MM.1S (cell line): ENCODE measurements at regions not wholly inside any gene's neighbourhood (a gene's known extent, or its start where the extent isn't known, plus 50 kb on each side); places are given as distances from the start of the nearest gene placed in this dataset.

Experiments
- DNase-seq: peaks from one replicate; pipeline ENCODE4 v3.0.0-alpha.2; 2015
- H2AFZ ChIP-seq: fragments of 300-600 bp; sonication (generic); 2 replicates; pipeline ENCODE4 v1.6.0; 2016; ENCODE audit warnings: antibody characterized with exemption, low read length
- H3F3A ChIP-seq: fragments of 300-600 bp; sonication (generic); 2 replicates; pipeline ENCODE4 v1.6.1; 2016; ENCODE audit warnings: mild to moderate bottlenecking, antibody characterized with exemption, low read length, moderate library complexity, mixed read lengths; ENCODE audit not compliant: insufficient read depth
- H3K27ac ChIP-seq: fragments of 300-600 bp; sonication (generic); 2 replicates; pipeline ENCODE4 v1.5.1; 2016; ENCODE audit warnings: mild to moderate bottlenecking, low read length
- H3K27me3 ChIP-seq: fragments of 300-600 bp; sonication (generic); replicated peaks from 2 replicates; pipeline ENCODE4 v1.6.0; 2016; ENCODE audit warnings: low read length; ENCODE audit not compliant: insufficient read depth
- H3K36me3 ChIP-seq: fragments of 300-600 bp; sonication (generic); replicated peaks from 2 replicates; pipeline ENCODE4 v1.6.1; 2016; ENCODE audit warnings: mild to moderate bottlenecking, low read length, mixed read lengths; ENCODE audit not compliant: insufficient read depth
- H3K4me1 ChIP-seq: fragments of 300-600 bp; sonication (generic); 2 replicates; pipeline ENCODE4 v1.6.1; 2016; ENCODE audit warnings: low read length, mixed read lengths
- H3K4me2 ChIP-seq: fragments of 300-600 bp; sonication (generic); 2 replicates; pipeline ENCODE4 v1.6.0; 2016; ENCODE audit warnings: low read depth, low read length
- H3K4me3 ChIP-seq: fragments of 300-600 bp; sonication (generic); 2 replicates; pipeline ENCODE4 v1.5.1; 2016; ENCODE audit warnings: low read length, mixed read lengths
- H3K79me2 ChIP-seq: fragments of 300-600 bp; sonication (generic); 2 replicates; pipeline ENCODE4 v1.6.1; 2016; ENCODE audit warnings: mixed run types, low read length, mixed read lengths
- H3K9ac ChIP-seq: fragments of 300-600 bp; sonication (generic); 2 replicates; pipeline ENCODE4 v1.6.1; 2016; ENCODE audit warnings: low read length, mixed read lengths
- H3K9me2 ChIP-seq: fragments of 300-600 bp; sonication (generic); replicated peaks from 2 replicates; pipeline ENCODE4 v1.6.1; 2016; ENCODE audit warnings: mild to moderate bottlenecking, low read length, mixed read lengths; ENCODE audit not compliant: insufficient read depth
- H3K9me3 ChIP-seq: fragments of 300-600 bp; sonication (generic); replicated peaks from 2 replicates; pipeline ENCODE4 v1.6.1; 2016; ENCODE audit warnings: mild to moderate bottlenecking, low read length, mixed read lengths; ENCODE audit not compliant: insufficient read depth
- H4K20me1 ChIP-seq: fragments of 300-600 bp; sonication (generic); 2 replicates; pipeline ENCODE4 v1.6.1; 2016; ENCODE audit warnings: mild to moderate bottlenecking, low read length, moderate library complexity, mixed read lengths; ENCODE audit not compliant: insufficient read depth
- EZH2 ChIP-seq: fragments of 300-600 bp; sonication (generic); optimal IDR thresholded peaks from 2 replicates; pipeline ENCODE3; 2017; ENCODE audit warnings: low read depth, mild to moderate bottlenecking, antibody characterized with exemption, low read length, mixed read lengths
- EZH2phosphoT487 ChIP-seq: fragments of 300-600 bp; sonication (generic); IDR thresholded peaks from 2 replicates; pipeline ENCODE4 v1.6.1; 2018; ENCODE audit warnings: antibody characterized with exemption, low read length
- TF ChIP-seq, protein P1 (sequence below): fragments of 300-600 bp; sonication (generic); IDR thresholded peaks from 2 replicates; pipeline ENCODE4 v1.5.1; 2016; ENCODE audit warnings: antibody characterized with exemption, low read length, mixed read lengths

DNA sequence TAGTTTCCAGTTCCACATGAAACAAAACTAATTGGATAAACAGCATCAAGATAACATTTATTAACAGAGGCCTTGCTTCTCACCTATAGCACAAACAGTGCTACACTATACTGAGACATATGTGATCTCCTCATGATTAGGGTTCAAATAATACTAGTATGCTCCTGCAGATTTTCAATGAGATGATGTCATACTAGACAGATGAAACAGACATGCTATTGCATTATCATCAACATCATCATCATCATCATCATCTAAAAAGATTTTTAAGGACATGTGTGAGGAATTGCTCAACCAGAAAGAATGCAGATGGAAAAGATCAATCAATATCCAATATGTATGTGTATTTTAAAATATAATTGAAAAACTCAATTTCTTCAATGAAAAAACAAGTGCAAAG lies 932.3 kb downstream of the METTL15 start:
- no peak for DNase-seq
- Histone ChIP-seq H3K4me3 (no peak overlapping the region), H3K27ac (no peak overlapping the region), H3K4me1 (no peaks in the 10 kb centered on the region), H3K9me3 (no peaks in the 10 kb centered on the region), H3F3A (no peaks in the 10 kb centered on the region), H3K36me3 (no peaks in the 10 kb centered on the region), H2AFZ (no peak overlapping the region), H3K9ac (no peak overlapping the region), H3K4me2 (no peak overlapping the region), H3K79me2 (no peaks in the 10 kb centered on the region), H3K9me2 (no peaks in the 10 kb centered on the region), H3K27me3 (no peaks in the 10 kb centered on the region), H4K20me1 (no peaks in the 10 kb centered on the region)
- no peak for TF ChIP-seq EZH2phosphoT487
- TF ChIP-seq, protein P1, sequence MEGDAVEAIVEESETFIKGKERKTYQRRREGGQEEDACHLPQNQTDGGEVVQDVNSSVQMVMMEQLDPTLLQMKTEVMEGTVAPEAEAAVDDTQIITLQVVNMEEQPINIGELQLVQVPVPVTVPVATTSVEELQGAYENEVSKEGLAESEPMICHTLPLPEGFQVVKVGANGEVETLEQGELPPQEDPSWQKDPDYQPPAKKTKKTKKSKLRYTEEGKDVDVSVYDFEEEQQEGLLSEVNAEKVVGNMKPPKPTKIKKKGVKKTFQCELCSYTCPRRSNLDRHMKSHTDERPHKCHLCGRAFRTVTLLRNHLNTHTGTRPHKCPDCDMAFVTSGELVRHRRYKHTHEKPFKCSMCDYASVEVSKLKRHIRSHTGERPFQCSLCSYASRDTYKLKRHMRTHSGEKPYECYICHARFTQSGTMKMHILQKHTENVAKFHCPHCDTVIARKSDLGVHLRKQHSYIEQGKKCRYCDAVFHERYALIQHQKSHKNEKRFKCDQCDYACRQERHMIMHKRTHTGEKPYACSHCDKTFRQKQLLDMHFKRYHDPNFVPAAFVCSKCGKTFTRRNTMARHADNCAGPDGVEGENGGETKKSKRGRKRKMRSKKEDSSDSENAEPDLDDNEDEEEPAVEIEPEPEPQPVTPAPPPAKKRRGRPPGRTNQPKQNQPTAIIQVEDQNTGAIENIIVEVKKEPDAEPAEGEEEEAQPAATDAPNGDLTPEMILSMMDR = no peak
- no peak for TF ChIP-seq EZH2

DNA sequence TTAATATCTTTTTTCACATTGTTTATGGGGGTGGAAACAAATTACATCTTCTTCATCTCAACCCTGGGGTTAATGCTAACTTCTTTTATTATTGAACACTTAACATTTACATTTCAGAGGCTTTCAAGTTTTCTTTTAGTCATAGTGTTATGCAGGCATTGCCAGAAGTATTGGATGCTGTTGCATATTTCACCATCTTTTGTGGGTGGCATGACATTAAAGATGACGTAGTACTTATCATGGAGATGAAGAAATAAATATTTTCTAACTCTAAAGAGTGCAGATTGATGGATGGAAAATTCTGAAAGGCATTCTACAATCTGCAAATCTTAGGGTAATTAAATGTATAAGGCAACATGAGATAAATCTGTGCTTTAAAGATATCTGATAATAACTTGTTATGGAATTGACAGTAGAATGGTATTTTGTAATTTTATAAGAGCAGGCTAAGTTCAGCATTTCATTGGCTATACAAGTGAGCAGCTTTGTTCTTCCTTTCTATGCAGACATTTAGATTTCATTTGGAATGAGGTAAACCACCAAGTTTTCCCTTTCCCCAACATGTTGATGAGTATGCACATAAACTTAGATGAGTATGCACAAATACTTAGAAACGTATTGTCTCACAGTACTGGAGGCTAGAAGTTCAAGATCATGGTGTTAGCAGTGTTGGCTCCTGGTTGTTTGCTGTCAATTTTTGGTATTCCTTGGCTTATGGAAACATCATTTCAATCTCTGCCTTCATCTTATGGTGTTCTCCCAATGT lies 924.4 kb downstream of the METTL15 start:
- no peaks in the 10 kb centered on the region for H3K9me3 ChIP-seq
- TF ChIP-seq, protein P1 = no peak
- no peak for TF ChIP-seq EZH2
- no peak for TF ChIP-seq EZH2phosphoT487
- no peak for DNase-seq
- H3K79me2 ChIP-seq = no peaks in the 10 kb centered on the region
- no peak overlapping the region for H3K4me2 ChIP-seq
- no peaks in the 10 kb centered on the region for H3K36me3 ChIP-seq
- no peaks in the 10 kb centered on the region; the same call in 1 of the 2 replicates for H3K9me2 ChIP-seq
- H2AFZ ChIP-seq = no peak overlapping the region
- H3F3A ChIP-seq = no peaks in the 10 kb centered on the region
- no peaks in the 10 kb centered on the region for H3K4me1 ChIP-seq
- H3K9ac ChIP-seq = no peak overlapping the region
- H3K27ac ChIP-seq = no peak overlapping the region
- H3K27me3 ChIP-seq = no peaks in the 10 kb centered on the region
- no peaks in the 10 kb centered on the region for H4K20me1 ChIP-seq
- H3K4me3 ChIP-seq = no peak overlapping the region

GRCh38 chr11:29029452-29029851 lies 921.3 kb downstream of the METTL15 start:
- H4K20me1 ChIP-seq = no peaks in the 10 kb centered on the region
- no peak overlapping the region for H3K4me2 ChIP-seq
- no peak overlapping the region for H3K9ac ChIP-seq
- H2AFZ ChIP-seq = no peak overlapping the region
- H3K79me2 ChIP-seq = no peaks in the 10 kb centered on the region
- no peaks in the 10 kb centered on the region for H3K27me3 ChIP-seq
- H3K4me3 ChIP-seq = no peak overlapping the region
- no peaks in the 10 kb centered on the region for H3K9me3 ChIP-seq
- no peaks in the 10 kb centered on the region for H3F3A ChIP-seq
- H3K36me3 ChIP-seq = no peaks in the 10 kb centered on the region
- no peak overlapping the region for H3K27ac ChIP-seq
- TF ChIP-seq, protein P1 = no peak
- TF ChIP-seq EZH2phosphoT487 (no peak), EZH2 (no peak)
- H3K4me1 ChIP-seq = no peaks in the 10 kb centered on the region
- no peaks in the 10 kb centered on the region; the same call in 1 of the 2 replicates for H3K9me2 ChIP-seq
- DNase-seq = no peak
